ENCODE measurements at regions not wholly inside any gene's neighbourhood (a gene's known extent, or its start where the extent isn't known, plus 50 kb on each side); places are given as distances from the start of the nearest gene placed in this dataset.

DNA sequence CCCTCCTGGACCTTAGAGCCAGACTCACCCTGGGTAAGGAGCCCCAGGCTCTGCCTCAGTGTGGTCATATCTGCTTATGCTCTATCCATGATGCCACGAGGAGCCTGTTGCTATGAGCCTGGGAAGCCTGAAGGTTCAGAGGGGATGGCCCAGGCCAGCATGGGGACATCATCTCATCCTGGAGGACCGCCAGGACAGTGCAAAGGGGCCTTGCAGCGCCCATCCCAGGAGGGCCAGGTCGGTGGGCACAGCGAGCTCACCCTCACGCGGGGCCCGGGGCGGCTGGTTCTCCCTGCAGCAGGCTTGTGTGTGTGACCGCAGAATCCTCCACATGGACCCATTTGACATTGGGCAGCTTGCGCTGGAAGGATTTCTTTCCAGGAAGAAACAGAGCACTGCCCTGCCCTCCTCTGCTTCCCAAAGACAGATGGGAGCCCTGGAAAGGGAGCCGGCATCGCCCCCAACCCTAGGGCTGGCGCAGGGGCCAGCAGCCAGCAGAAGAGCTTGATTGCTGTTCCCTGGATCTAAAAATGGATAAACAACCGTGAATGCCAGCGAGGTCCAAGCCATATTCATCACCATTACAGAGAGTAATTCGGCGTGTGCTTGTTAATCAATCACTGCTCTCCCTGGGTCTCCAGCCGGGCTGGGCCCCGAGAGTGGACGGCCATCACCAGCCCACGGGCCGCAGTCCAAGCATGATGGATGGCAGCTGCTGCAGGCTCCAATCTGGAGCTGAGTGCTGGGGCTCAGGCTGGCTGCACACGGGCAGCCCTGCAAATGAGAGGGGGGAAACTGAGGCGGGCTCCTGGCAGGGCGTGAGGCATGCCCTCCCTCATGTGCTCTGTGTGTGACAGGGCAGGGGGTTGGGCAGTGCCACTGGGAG lies 739.7 kb downstream of the BRD1 start:
- no peak for TF ChIP-seq POLR2AphosphoS5 (IDR thresholded peaks at IDR 0.05)
- TF ChIP-seq, protein P1, sequence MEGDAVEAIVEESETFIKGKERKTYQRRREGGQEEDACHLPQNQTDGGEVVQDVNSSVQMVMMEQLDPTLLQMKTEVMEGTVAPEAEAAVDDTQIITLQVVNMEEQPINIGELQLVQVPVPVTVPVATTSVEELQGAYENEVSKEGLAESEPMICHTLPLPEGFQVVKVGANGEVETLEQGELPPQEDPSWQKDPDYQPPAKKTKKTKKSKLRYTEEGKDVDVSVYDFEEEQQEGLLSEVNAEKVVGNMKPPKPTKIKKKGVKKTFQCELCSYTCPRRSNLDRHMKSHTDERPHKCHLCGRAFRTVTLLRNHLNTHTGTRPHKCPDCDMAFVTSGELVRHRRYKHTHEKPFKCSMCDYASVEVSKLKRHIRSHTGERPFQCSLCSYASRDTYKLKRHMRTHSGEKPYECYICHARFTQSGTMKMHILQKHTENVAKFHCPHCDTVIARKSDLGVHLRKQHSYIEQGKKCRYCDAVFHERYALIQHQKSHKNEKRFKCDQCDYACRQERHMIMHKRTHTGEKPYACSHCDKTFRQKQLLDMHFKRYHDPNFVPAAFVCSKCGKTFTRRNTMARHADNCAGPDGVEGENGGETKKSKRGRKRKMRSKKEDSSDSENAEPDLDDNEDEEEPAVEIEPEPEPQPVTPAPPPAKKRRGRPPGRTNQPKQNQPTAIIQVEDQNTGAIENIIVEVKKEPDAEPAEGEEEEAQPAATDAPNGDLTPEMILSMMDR (IDR thresholded peaks at IDR 0.05 in 8 of 11, conservative IDR thresholded peaks at IDR 0.05 in 3 of 11) = no peak

Measured in spleen (tissue), 7 donors.